ENCODE measurements at regions not wholly inside any gene's neighbourhood (a gene's known extent, or its start where the extent isn't known, plus 50 kb on each side); places are given as distances from the start of the nearest gene placed in this dataset.

GRCh38 chr6:156016186-156016976 is 560.7 kb upstream of the NOX3 start:
- Histone ChIP-seq H3K9me3 (no peaks in the 10 kb centered on the region), H3K4me1 (no peaks in the 10 kb centered on the region), H3K27me3 (no peaks in the 10 kb centered on the region), H3K36me3 (replicated peaks in 1 of 2; ENCODE audit: insufficient read depth in 1 of 2, low read depth in 2 of 2) (no peaks in the 10 kb centered on the region), H3K4me3 (no peak overlapping the region), H3K27ac (no peak overlapping the region)
- DNase-seq: no peak
- no peak for TF ChIP-seq CTCF (IDR thresholded peaks at IDR 0.05)
- 69 to 71% methylated on average over 7 of the region's 7 CpGs for WGBS, 2 donors
- ATAC-seq: no peak
- intact Hi-C loops (cut with DNase I): no loop called here

- Histone ChIP-seq H3K9me3 (no peaks in the 10 kb centered on the region), H3K27me3 (no peaks in the 10 kb centered on the region), H3K4me1 (no peaks in the 10 kb centered on the region), H3K4me3 (no peak overlapping the region), H3K36me3 (replicated peaks in 1 of 2; ENCODE audit: insufficient read depth in 1 of 2, low read depth in 2 of 2) (no peaks in the 10 kb centered on the region), H3K27ac (no peak overlapping the region)
- WGBS, 2 donors: 55 to 59% methylated on average over 4 of the region's 4 CpGs
- DNase-seq (no peak), ATAC-seq (no peak)
- TF ChIP-seq CTCF (IDR thresholded peaks at IDR 0.05) (no peak), POLR2A (IDR thresholded peaks at IDR 0.05) (no peak)
- intact Hi-C loops (cut with DNase I): no loop called here
These were observed 557.5 kb upstream of the NOX3 start for GRCh38 chr6:156013155-156013554.

GRCh38 chr6:156009656-156010055 is 554.0 kb upstream of the NOX3 start:
- no peaks in the 10 kb centered on the region for H3K27me3 ChIP-seq
- DNase-seq: no peak
- ATAC-seq: no peak
- TF ChIP-seq CTCF (IDR thresholded peaks at IDR 0.05) (no peak), POLR2A (IDR thresholded peaks at IDR 0.05) (no peak)
- H3K4me3 ChIP-seq: no peak overlapping the region
- no peaks in the 10 kb centered on the region for H3K36me3 ChIP-seq (replicated peaks in 1 of 2; ENCODE audit: insufficient read depth in 1 of 2, low read depth in 2 of 2)
- intact Hi-C loops (cut with DNase I): no loop called here
- H3K4me1 ChIP-seq: no peaks in the 10 kb centered on the region
- no peak overlapping the region for H3K27ac ChIP-seq
- 60 to 76% methylated on average over 1 of the region's 1 CpG for WGBS, 2 donors
- no peaks in the 10 kb centered on the region for H3K9me3 ChIP-seq

GRCh38 chr6:156004796-156005195 is 549.2 kb upstream of the NOX3 start:
- DNase-seq (no peak), ATAC-seq (no peak)
- H3K4me1 ChIP-seq: no peaks in the 10 kb centered on the region
- 51 to 67% methylated on average over 2 of the region's 2 CpGs for WGBS, 2 donors
- no peak overlapping the region for H3K4me3 ChIP-seq
- H3K36me3 ChIP-seq (replicated peaks in 1 of 2; ENCODE audit: insufficient read depth in 1 of 2, low read depth in 2 of 2): no peaks in the 10 kb centered on the region
- no peaks in the 10 kb centered on the region for H3K9me3 ChIP-seq
- no peaks in the 10 kb centered on the region for H3K27me3 ChIP-seq
- TF ChIP-seq POLR2A (IDR thresholded peaks at IDR 0.05) (no peak), CTCF (IDR thresholded peaks at IDR 0.05) (no peak)
- no peak overlapping the region for H3K27ac ChIP-seq
- intact Hi-C loops (cut with DNase I): no loop called here

GRCh38 chr6:155996151-155996550 is 540.5 kb upstream of the NOX3 start:
- no peaks in the 10 kb centered on the region for H3K9me3 ChIP-seq
- intact Hi-C loops (cut with DNase I): no loop called here
- ATAC-seq: no peak
- no peak overlapping the region for H3K27ac ChIP-seq
- no peak overlapping the region for H3K4me3 ChIP-seq
- no peaks in the 10 kb centered on the region for H3K4me1 ChIP-seq
- H3K36me3 ChIP-seq (replicated peaks in 1 of 2; ENCODE audit: insufficient read depth in 1 of 2, low read depth in 2 of 2): no peaks in the 10 kb centered on the region
- no peaks in the 10 kb centered on the region for H3K27me3 ChIP-seq
- WGBS, 2 donors: 64 to 84% methylated on average over 1 of the region's 1 CpG
- TF ChIP-seq CTCF (IDR thresholded peaks at IDR 0.05) (no peak), POLR2A (IDR thresholded peaks at IDR 0.05) (no peak)
- DNase-seq: no peak

All from body of pancreas (tissue), 4 donors.